CD4-positive, alpha-beta memory T cell (primary cell): ENCODE measurements at regions not wholly inside any gene's neighbourhood (a gene's known extent, or its start where the extent isn't known, plus 50 kb on each side); places are given as distances from the start of the nearest gene placed in this dataset.
"Not testable (repeated sequence)": the region's sequence is repeated elsewhere in the genome, so short reads cannot be mapped to it uniquely, and the experiment has no call there.

Experiments used
- CTCF ChIA-PET: fragments of 350-600 bp; sonication (Branson Sonifier 250); formaldehyde crosslinking; loops from one replicate; lab custom pipeline; 2021; ENCODE audit warnings: inconsistent platforms; ENCODE audit not compliant: partially characterized antibody; lab: Charles Lee
- POLR2A ChIA-PET: fragments of 350-600 bp; sonication (Branson Sonifier 250); formaldehyde crosslinking; loops from one replicate; lab custom pipeline; 2021; ENCODE audit not compliant: partially characterized antibody; lab: Charles Lee
- DNase-seq, 5 donors: peaks; one replicate each; pipeline versions ENCODE4 v3.0.0 to v3.0.0-alpha.2; 2020 to 2022; ENCODE audit warnings: mixed read lengths in 1 of 5
- H3K27ac ChIP-seq: one replicate; pipeline ENCODE4 v1.7.0; 2013; ENCODE audit warnings: low read depth, low read length
- H3K27me3 ChIP-seq: 2 replicates; pipeline ENCODE4 v1.7.0; 2013; ENCODE audit warnings: mild to moderate bottlenecking, low read length, moderate library complexity; ENCODE audit not compliant: insufficient read depth
- H3K36me3 ChIP-seq: 2 replicates; pipeline ENCODE4 v1.7.0; 2013; ENCODE audit warnings: mild to moderate bottlenecking, low read length, moderate library complexity; ENCODE audit not compliant: insufficient read depth
- H3K4me1 ChIP-seq: 2 replicates; pipeline ENCODE4 v1.7.0; 2013; ENCODE audit warnings: mild to moderate bottlenecking, low read length, moderate library complexity; ENCODE audit not compliant: insufficient read depth
- H3K4me3 ChIP-seq, 2 donors: one replicate each; pipeline ENCODE4 v1.7.0; 2013; ENCODE audit warnings: low read length in 2 of 2, mild to moderate bottlenecking in 1 of 2
- H3K9me3 ChIP-seq, 2 donors: one replicate each; pipeline ENCODE4 v1.7.0; 2013; ENCODE audit warnings: low read length in 2 of 2, control low read depth in 1 of 2; ENCODE audit not compliant: control insufficient read depth in 1 of 2
- H3K27ac Mint-ChIP-seq, 7 donors: one replicate each; pipeline ENCODE4 v1.8.0; 2020 to 2021; ENCODE audit warnings: mixed read lengths in 7 of 7, mild to moderate bottlenecking in 6 of 7, inconsistent platforms in 3 of 7, moderate library complexity in 3 of 7
- H3K27me3 Mint-ChIP-seq, 2 donors: one replicate each; pipeline ENCODE4 v1.8.0; 2020 to 2021; ENCODE audit warnings: mixed read lengths in 2 of 2
- H3K36me3 Mint-ChIP-seq, 2 donors: one replicate each; pipeline ENCODE4 v1.8.0; 2020 to 2021; ENCODE audit warnings: mixed read lengths in 2 of 2, inconsistent platforms in 1 of 2, mild to moderate bottlenecking in 1 of 2
- H3K4me1 Mint-ChIP-seq, 4 donors: one replicate each; pipeline ENCODE4 v1.8.0; 2020 to 2021; ENCODE audit warnings: mixed read lengths in 4 of 4, mild to moderate bottlenecking in 1 of 4
- H3K4me3 Mint-ChIP-seq, 8 donors: one replicate each; pipeline ENCODE4 v1.8.0; 2020 to 2021; ENCODE audit warnings: mixed read lengths in 8 of 8, mild to moderate bottlenecking in 7 of 8, moderate library complexity in 6 of 8, inconsistent platforms in 3 of 8
- H3K9me3 Mint-ChIP-seq, 8 donors: one replicate each; pipeline ENCODE4 v1.8.0; 2020 to 2021; ENCODE audit warnings: mixed read lengths in 8 of 8, mild to moderate bottlenecking in 5 of 8, inconsistent platforms in 3 of 8, moderate library complexity in 1 of 8
- intact Hi-C: fragments of 100-400 bp; cut with micrococcal nuclease; formaldehyde crosslinking; loops from one replicate; pipeline ENCODE4 v1.15.1; 2023

DNA sequence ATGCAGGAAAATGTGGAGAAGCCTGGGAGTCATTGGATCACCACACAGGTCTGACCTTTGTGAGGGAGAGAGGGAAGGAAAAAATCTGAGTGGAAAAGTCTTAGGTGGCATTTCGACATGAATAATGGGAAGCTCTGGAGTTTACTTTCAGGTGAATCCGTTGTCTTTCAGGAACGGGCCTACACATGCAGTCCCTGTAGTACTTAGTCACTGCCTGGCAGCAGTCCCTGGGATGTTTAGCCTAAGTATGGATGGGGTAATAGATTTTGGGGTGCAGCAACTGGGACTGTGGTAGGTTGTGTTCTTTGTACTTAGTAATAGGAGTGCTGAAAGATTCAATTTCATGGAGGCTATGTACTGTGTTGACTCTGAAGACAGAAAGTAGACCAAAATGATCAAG, 227.5 kb upstream of the EPHA3 start:
- intact Hi-C loops, result no loop called here
- no peaks in the 10 kb centered on the region for H3K27me3 Mint-ChIP-seq
- no peak overlapping the region for H3K27ac Mint-ChIP-seq
- ChIA-PET POLR2A (no interaction called here), CTCF (no interaction called here)
- H3K4me3 Mint-ChIP-seq, result no peak overlapping the region
- DNase-seq, result no peak
- no peak overlapping the region for H3K27ac ChIP-seq
- no peaks in the 10 kb centered on the region for H3K4me1 ChIP-seq
- peaks cover 0 to 11% (median 4%) of the 10 kb centered on the region in 8 donors for H3K9me3 Mint-ChIP-seq
- H3K4me3 ChIP-seq, result no peak overlapping the region
- no peaks in the 10 kb centered on the region for H3K36me3 ChIP-seq
- no peaks in the 10 kb centered on the region for H3K27me3 ChIP-seq
- H3K36me3 Mint-ChIP-seq, result no peaks in the 10 kb centered on the region
- H3K9me3 ChIP-seq, result no peaks in the 10 kb centered on the region
- no peaks in the 10 kb centered on the region for H3K4me1 Mint-ChIP-seq

DNA sequence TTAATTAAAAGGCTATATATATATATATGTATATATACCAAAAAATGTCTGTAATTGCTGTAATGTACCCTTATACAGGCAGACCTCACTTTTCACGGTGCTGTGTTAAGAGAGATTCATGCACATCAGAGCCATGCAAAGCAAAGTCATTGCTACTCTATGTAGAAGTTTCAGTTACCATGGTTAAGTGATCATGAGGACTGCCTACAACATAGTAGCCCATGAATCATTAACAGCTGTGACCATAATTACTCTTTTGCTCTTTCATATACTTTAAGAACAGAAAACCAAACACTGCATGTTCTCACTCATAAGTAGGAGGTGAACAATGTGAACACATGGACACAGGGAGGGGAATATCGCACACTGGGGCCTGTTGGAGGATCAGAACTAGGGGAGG, 225.3 kb upstream of the EPHA3 start:
- Histone ChIP-seq H3K36me3 (no peaks in the 10 kb centered on the region), H3K4me1 (no peaks in the 10 kb centered on the region), H3K9me3 (no peaks in the 10 kb centered on the region), H3K27ac (no peak overlapping the region), H3K4me3 (no peak overlapping the region), H3K27me3 (no peaks in the 10 kb centered on the region)
- Mint-ChIP-seq H3K4me1 (no peaks in the 10 kb centered on the region), H3K27me3 (no peaks in the 10 kb centered on the region), H3K27ac (no peak overlapping the region), H3K4me3 (no peak overlapping the region), H3K9me3 (peaks cover 0 to 10% (median 6%) of the 10 kb centered on the region in 8 donors), H3K36me3 (no peaks in the 10 kb centered on the region)
- CTCF ChIA-PET, result no interaction called here
- POLR2A ChIA-PET, result no interaction called here
- DNase-seq, result no peak
- intact Hi-C loops, result no loop called here

DNA sequence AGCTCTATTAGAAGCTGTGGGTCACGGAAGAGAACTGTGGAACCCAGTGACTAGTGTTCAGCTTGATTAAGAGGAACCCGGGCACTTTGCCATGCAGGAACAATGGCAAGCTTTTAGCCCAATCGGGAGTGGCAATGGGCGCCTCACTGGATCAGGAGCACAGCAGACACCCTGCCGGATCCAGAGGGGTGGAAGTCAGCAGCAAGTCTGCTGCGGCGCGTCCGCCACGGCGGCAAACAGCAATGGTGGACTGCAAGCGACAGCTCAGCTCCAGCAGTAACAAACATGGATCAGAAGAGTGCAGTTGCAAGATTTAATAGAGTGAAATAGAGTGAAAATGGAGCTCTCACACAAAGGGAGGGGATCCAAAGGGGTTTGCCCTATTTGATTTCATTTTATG, 220.8 kb upstream of the EPHA3 start:
- H3K27me3 ChIP-seq, H3K4me1 Mint-ChIP-seq, H3K27ac ChIP-seq, H3K36me3 ChIP-seq, DNase-seq, H3K27ac Mint-ChIP-seq, H3K4me3 ChIP-seq, H3K27me3 Mint-ChIP-seq, intact Hi-C loops, CTCF ChIA-PET, H3K4me3 Mint-ChIP-seq, H3K4me1 ChIP-seq, H3K9me3 ChIP-seq, H3K36me3 Mint-ChIP-seq, POLR2A ChIA-PET: not testable (repeated sequence)
- H3K9me3 Mint-ChIP-seq, result peaks cover 5 to 21% (median 11%) of the 10 kb centered on the region in 8 donors

DNA sequence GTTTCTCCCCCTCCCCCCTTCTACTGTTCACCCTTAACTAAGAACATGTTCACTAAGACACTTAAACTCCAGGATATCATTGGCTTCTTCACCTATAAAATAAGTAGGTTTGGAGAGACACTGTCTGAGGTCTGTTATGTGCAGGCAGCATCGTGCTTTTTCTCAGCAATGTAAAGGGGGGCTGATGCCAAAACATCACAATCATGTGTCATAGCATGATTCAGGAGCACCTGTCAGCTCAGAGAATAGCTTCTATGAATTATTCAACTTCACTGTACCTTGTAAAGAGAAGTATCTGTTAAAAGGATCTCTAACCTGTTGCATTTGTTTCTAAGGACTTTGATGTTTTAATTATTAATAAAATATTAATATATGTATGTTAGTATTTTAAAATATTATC, 211.4 kb upstream of the EPHA3 start:
- no peaks in the 10 kb centered on the region for H3K9me3 ChIP-seq
- no peaks in the 10 kb centered on the region for H3K27me3 Mint-ChIP-seq
- no peaks in the 10 kb centered on the region for H3K4me1 ChIP-seq
- no peaks in the 10 kb centered on the region for H3K27me3 ChIP-seq
- no peak overlapping the region for H3K4me3 Mint-ChIP-seq
- H3K27ac ChIP-seq, result no peak overlapping the region
- no peaks in the 10 kb centered on the region for H3K36me3 ChIP-seq
- H3K4me1 Mint-ChIP-seq, result no peaks in the 10 kb centered on the region
- H3K36me3 Mint-ChIP-seq, result no peaks in the 10 kb centered on the region
- no peak overlapping the region for H3K4me3 ChIP-seq
- POLR2A ChIA-PET, result no interaction called here
- no peak overlapping the region for H3K27ac Mint-ChIP-seq
- CTCF ChIA-PET, result no interaction called here
- H3K9me3 Mint-ChIP-seq, result peaks cover 0 to 8% (median 3%) of the 10 kb centered on the region in 8 donors
- DNase-seq, result no peak
- intact Hi-C loops, result no loop called here

DNA sequence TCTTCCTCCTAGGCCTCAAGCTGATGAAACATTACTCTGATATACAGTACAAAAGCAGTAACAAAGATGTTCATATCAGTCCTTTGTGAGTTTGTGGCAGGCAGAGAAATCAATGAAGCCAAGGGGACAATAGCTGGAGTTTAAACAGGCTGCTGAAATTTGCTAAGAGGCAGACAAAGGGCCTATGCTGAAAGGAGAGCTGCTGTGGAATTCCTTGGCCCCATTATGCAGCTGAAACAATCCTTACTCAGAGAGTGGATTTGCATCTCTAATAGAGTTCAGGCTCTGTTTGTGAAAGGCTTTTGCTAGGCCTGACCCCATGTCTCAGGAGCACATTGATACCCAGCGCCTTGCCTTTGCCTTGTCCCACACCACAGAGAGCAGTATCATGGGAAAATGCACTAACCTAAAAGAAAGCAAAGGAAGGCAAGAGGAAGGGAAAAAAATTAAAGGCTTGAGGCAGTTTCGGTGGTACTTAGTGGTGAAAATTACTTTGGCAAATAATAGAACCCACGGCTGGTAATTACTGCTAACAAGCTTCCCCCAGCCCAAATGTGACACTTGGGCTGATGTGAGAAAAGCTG, 195.0 kb upstream of the EPHA3 start:
- H3K4me3 ChIP-seq, result no peak overlapping the region
- Mint-ChIP-seq H3K27ac (no peak overlapping the region), H3K4me1 (no peaks in the 10 kb centered on the region), H3K36me3 (no peaks in the 10 kb centered on the region), H3K27me3 (no peaks in the 10 kb centered on the region), H3K4me3 (no peak overlapping the region), H3K9me3 (peaks cover 0 to 5% (median 3%) of the 10 kb centered on the region in 8 donors)
- no peaks in the 10 kb centered on the region for H3K4me1 ChIP-seq
- ChIA-PET CTCF (no interaction called here), POLR2A (no interaction called here)
- H3K27me3 ChIP-seq, result no peaks in the 10 kb centered on the region
- intact Hi-C loops, result no loop called here
- DNase-seq, result no peak
- no peaks in the 10 kb centered on the region for H3K36me3 ChIP-seq
- H3K27ac ChIP-seq, result no peak overlapping the region
- no peaks in the 10 kb centered on the region for H3K9me3 ChIP-seq

DNA sequence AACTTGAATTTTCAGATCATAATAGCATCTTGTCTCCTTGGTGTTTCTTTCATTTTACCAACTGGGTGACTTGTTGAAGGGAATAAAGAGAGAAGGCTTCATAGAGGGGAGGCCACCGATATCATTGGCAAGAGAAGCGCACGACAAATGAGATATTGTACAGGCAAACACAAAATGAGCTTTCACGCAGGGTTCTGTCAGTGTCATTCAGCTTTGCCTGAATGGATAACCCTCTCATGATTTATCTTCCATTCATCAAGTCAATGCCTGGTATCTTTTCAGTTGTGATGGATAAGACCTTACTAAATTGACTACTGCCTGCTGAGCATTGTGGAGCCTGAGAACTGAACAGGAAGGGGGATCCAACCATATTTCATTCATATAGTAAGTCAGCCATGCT, 188.6 kb upstream of the EPHA3 start:
- ChIA-PET POLR2A (no interaction called here), CTCF (no interaction called here)
- H3K27me3 ChIP-seq, result no peaks in the 10 kb centered on the region
- Mint-ChIP-seq H3K9me3 (peaks cover 0 to 10% (median 3%) of the 10 kb centered on the region in 8 donors), H3K4me1 (no peaks in the 10 kb centered on the region), H3K27ac (no peak overlapping the region), H3K27me3 (no peaks in the 10 kb centered on the region), H3K36me3 (no peaks in the 10 kb centered on the region), H3K4me3 (no peak overlapping the region)
- DNase-seq, result no peak
- no peaks in the 10 kb centered on the region for H3K36me3 ChIP-seq
- H3K9me3 ChIP-seq, result no peaks in the 10 kb centered on the region
- H3K4me3 ChIP-seq, result no peak overlapping the region
- H3K27ac ChIP-seq, result no peak overlapping the region
- no peaks in the 10 kb centered on the region for H3K4me1 ChIP-seq
- intact Hi-C loops, result no loop called here

DNA sequence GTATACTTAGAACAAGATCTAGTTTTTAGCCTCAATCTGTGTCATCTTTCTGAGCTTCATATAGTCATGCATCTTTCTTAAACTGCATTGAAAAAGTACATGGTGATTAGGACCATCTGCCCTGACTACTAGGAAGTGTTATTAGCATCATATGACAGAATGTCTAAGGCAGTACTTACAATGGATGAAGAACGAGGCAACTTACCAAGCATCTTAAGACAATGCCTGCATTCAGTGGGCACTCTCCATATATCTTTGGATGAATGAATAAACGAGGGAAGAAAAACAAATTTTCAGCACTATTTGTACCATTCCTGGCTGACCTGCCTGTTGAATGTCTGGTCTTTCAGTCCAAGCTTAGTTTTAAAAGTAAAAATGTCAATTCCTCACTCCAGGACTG, 185.4 kb upstream of the EPHA3 start:
- intact Hi-C loops, result no loop called here
- no peak overlapping the region for H3K27ac ChIP-seq
- DNase-seq, result no peak
- no peaks in the 10 kb centered on the region for H3K27me3 ChIP-seq
- ChIA-PET POLR2A (no interaction called here), CTCF (no interaction called here)
- H3K4me3 ChIP-seq, result no peak overlapping the region
- Mint-ChIP-seq H3K27me3 (no peaks in the 10 kb centered on the region), H3K4me1 (no peaks in the 10 kb centered on the region), H3K4me3 (no peak overlapping the region), H3K36me3 (no peaks in the 10 kb centered on the region), H3K27ac (no peak overlapping the region), H3K9me3 (peaks cover 0 to 8% (median 3%) of the 10 kb centered on the region in 8 donors)
- no peaks in the 10 kb centered on the region for H3K4me1 ChIP-seq
- H3K9me3 ChIP-seq, result no peaks in the 10 kb centered on the region
- no peaks in the 10 kb centered on the region for H3K36me3 ChIP-seq

DNA sequence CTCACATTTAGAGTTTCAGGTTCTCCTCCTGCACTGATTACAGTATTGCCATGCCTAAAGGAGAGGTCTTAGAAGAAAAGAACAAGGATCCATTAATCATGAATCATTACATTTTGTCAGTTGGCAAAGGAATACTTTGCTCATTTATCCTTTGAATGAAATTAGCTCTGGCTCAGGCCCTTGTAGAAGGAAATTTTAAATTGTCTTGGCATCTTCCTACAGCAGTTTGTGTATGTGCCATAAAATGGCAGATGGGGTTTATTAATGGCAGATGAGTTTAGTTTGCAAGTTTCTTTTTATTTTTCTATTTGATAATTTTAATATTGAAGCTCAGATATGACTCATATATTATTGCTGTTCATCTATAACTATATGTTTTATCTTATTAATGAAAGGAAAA, 181.2 kb upstream of the EPHA3 start:
- Mint-ChIP-seq H3K27me3 (no peaks in the 10 kb centered on the region), H3K4me1 (no peaks in the 10 kb centered on the region), H3K4me3 (no peak overlapping the region), H3K27ac (no peak overlapping the region), H3K9me3 (peaks cover 0 to 7% (median 1%) of the 10 kb centered on the region in 8 donors), H3K36me3 (no peaks in the 10 kb centered on the region)
- H3K36me3 ChIP-seq, result no peaks in the 10 kb centered on the region
- no peak for DNase-seq
- no peaks in the 10 kb centered on the region for H3K27me3 ChIP-seq
- H3K4me1 ChIP-seq, result no peaks in the 10 kb centered on the region
- no peak overlapping the region for H3K4me3 ChIP-seq
- intact Hi-C loops, result no loop called here
- no peak overlapping the region for H3K27ac ChIP-seq
- ChIA-PET POLR2A (no interaction called here), CTCF (interaction anchor here (0.7 kb wide), 1 partner anchor 10 kb away, joined by 3 read pairs; no protein-coding TSS in a partner anchor)
- H3K9me3 ChIP-seq, result no peaks in the 10 kb centered on the region
